Activated T-cell treated with anti-CD3 and anti-CD28 coated beads, Interleukin-2, amount 50 U/mL, for 24 hours (primary cell): ENCODE measurements at regions not wholly inside any gene's neighbourhood (a gene's known extent, or its start where the extent isn't known, plus 50 kb on each side); places are given as distances from the start of the nearest gene placed in this dataset.

Source experiments
- DNase-seq: peaks from one replicate; pipeline ENCODE4 v3.0.0-alpha.2; 2020
- H3K27ac Mint-ChIP-seq: 2 replicates; pipeline ENCODE4 v1.8.0; 2020; ENCODE audit warnings: mild to moderate bottlenecking, mixed read lengths
- H3K27me3 Mint-ChIP-seq: 2 replicates; pipeline ENCODE4 v1.8.0; 2020; ENCODE audit warnings: mixed read lengths
- H3K36me3 Mint-ChIP-seq: 2 replicates; pipeline ENCODE4 v1.8.0; 2020; ENCODE audit warnings: low read depth, mixed read lengths
- H3K4me1 Mint-ChIP-seq: 2 replicates; pipeline ENCODE4 v1.8.0; 2020; ENCODE audit warnings: low read depth, mixed read lengths
- H3K4me3 Mint-ChIP-seq: 2 replicates; pipeline ENCODE4 v1.8.0; 2020; ENCODE audit warnings: mild to moderate bottlenecking, moderate library complexity, mixed read lengths
- H3K9me3 Mint-ChIP-seq: 2 replicates; pipeline ENCODE4 v1.8.0; 2020; ENCODE audit warnings: mixed read lengths

DNA sequence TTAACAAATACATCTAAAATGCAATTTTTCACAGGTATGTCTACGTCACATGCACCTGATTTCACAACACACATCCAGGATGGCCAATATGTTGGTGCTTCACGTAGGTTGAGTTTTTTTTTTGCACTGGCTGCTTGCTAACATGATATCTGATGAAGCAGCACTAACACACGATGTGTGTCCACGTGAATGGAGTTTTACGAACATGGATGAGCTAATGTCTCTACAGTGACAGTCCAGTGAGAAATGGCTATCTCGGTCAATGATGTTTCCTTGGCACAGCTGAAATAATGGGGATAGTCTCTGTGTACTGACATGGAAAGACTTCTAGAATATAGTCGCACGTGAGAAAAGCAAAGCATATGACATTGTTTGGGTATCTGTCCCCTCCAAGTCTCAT lies 563.9 kb upstream of the ADARB2 start:
- Mint-ChIP-seq H3K4me1 (no peaks in the 10 kb centered on the region), H3K4me3 (no peak overlapping the region), H3K9me3 (no peaks in the 10 kb centered on the region), H3K36me3 (no peaks in the 10 kb centered on the region), H3K27ac (no peak overlapping the region), H3K27me3 (no peaks in the 10 kb centered on the region)
- no peak for DNase-seq

GRCh38 chr10:2300231-2300630 lies 562.9 kb upstream of the ADARB2 start:
- H3K27me3 Mint-ChIP-seq, result no peaks in the 10 kb centered on the region
- H3K4me3 Mint-ChIP-seq, result no peak overlapping the region
- H3K4me1 Mint-ChIP-seq, result no peaks in the 10 kb centered on the region
- H3K36me3 Mint-ChIP-seq, result no peaks in the 10 kb centered on the region
- no peaks in the 10 kb centered on the region for H3K9me3 Mint-ChIP-seq
- DNase-seq, result no peak
- H3K27ac Mint-ChIP-seq, result no peak overlapping the region

GRCh38 chr10:2296179-2296891 lies 559.0 kb upstream of the ADARB2 start:
- no peaks in the 10 kb centered on the region for H3K4me1 Mint-ChIP-seq
- H3K27me3 Mint-ChIP-seq, result no peaks in the 10 kb centered on the region
- no peak overlapping the region for H3K27ac Mint-ChIP-seq
- H3K36me3 Mint-ChIP-seq, result no peaks in the 10 kb centered on the region
- DNase-seq, result no peak
- no peaks in the 10 kb centered on the region for H3K9me3 Mint-ChIP-seq
- H3K4me3 Mint-ChIP-seq, result no peak overlapping the region

DNA sequence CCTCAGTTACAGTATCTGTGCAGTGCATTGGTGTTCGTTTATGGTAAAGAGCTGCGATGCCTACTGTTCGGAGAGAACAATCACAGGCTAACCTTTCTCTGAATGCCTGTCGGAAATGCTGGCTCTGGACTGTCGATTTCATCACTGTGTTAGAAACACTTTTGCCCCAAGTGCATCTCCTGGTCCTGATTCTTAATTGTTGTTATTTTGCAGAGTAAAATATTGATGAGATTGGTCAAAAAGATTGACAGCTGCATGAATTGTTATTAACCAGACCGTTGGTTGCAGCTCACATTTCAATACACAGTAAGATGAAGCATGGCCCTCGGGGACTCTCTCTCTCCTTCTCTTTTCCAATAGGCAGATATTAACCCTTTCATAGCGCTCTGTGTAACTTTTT lies 557.4 kb upstream of the ADARB2 start:
- H3K9me3 Mint-ChIP-seq, result no peaks in the 10 kb centered on the region
- no peaks in the 10 kb centered on the region for H3K36me3 Mint-ChIP-seq
- H3K4me3 Mint-ChIP-seq, result no peak overlapping the region
- no peaks in the 10 kb centered on the region for H3K27me3 Mint-ChIP-seq
- no peak for DNase-seq
- no peaks in the 10 kb centered on the region for H3K4me1 Mint-ChIP-seq
- no peak overlapping the region for H3K27ac Mint-ChIP-seq

GRCh38 chr10:2284071-2284470 lies 546.7 kb upstream of the ADARB2 start:
- H3K9me3 Mint-ChIP-seq, result no peaks in the 10 kb centered on the region
- no peak overlapping the region for H3K27ac Mint-ChIP-seq
- H3K27me3 Mint-ChIP-seq, result no peaks in the 10 kb centered on the region
- no peaks in the 10 kb centered on the region for H3K36me3 Mint-ChIP-seq
- no peaks in the 10 kb centered on the region for H3K4me1 Mint-ChIP-seq
- DNase-seq, result no peak
- H3K4me3 Mint-ChIP-seq, result no peak overlapping the region

GRCh38 chr10:2282202-2282601 lies 544.9 kb upstream of the ADARB2 start:
- DNase-seq, result no peak
- Mint-ChIP-seq H3K9me3 (no peaks in the 10 kb centered on the region), H3K27me3 (no peaks in the 10 kb centered on the region), H3K27ac (no peak overlapping the region), H3K4me3 (no peak overlapping the region), H3K4me1 (no peaks in the 10 kb centered on the region), H3K36me3 (no peaks in the 10 kb centered on the region)

- no peak overlapping the region for H3K4me3 Mint-ChIP-seq
- no peaks in the 10 kb centered on the region for H3K4me1 Mint-ChIP-seq
- no peaks in the 10 kb centered on the region for H3K9me3 Mint-ChIP-seq
- H3K27me3 Mint-ChIP-seq, result no peaks in the 10 kb centered on the region
- no peaks in the 10 kb centered on the region for H3K36me3 Mint-ChIP-seq
- no peak for DNase-seq
- no peak overlapping the region for H3K27ac Mint-ChIP-seq
These were observed 543.5 kb upstream of the ADARB2 start for GRCh38 chr10:2280713-2281300.

GRCh38 chr10:2279711-2280110 lies 542.4 kb upstream of the ADARB2 start:
- Mint-ChIP-seq H3K36me3 (no peaks in the 10 kb centered on the region), H3K9me3 (no peaks in the 10 kb centered on the region), H3K4me3 (no peak overlapping the region), H3K4me1 (no peaks in the 10 kb centered on the region), H3K27me3 (no peaks in the 10 kb centered on the region), H3K27ac (no peak overlapping the region)
- no peak for DNase-seq

DNA sequence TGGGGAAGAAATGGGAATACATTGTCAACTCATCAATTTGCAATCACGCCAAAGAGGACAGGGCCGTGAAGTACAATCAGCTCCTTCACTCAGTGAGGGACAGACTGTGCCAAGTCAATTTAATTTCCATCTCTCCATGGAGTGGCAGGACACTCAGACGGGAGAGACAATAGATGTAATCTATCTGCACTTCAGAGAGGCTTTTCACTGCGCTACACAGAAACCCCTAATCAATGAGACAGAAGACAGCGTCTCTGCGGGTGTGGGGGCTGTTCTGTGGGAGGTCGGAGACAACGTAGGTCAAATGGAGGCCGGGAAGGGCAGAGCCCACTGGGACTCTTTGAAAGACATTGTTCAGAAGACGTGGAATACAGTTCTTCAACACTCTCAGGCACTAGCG lies 541.0 kb upstream of the ADARB2 start:
- Mint-ChIP-seq H3K36me3 (no peaks in the 10 kb centered on the region), H3K27me3 (no peaks in the 10 kb centered on the region), H3K9me3 (peaks cover 3% of the 10 kb centered on the region), H3K27ac (no peak overlapping the region), H3K4me1 (no peaks in the 10 kb centered on the region), H3K4me3 (no peak overlapping the region)
- no peak for DNase-seq

GRCh38 chr10:2263561-2263960 lies 526.2 kb upstream of the ADARB2 start:
- Mint-ChIP-seq H3K9me3 (peaks cover 8% of the 10 kb centered on the region), H3K27ac (no peak overlapping the region), H3K4me1 (no peaks in the 10 kb centered on the region), H3K27me3 (peaks cover 7% of the 10 kb centered on the region), H3K36me3 (no peaks in the 10 kb centered on the region), H3K4me3 (no peak overlapping the region)
- no peak for DNase-seq

DNA sequence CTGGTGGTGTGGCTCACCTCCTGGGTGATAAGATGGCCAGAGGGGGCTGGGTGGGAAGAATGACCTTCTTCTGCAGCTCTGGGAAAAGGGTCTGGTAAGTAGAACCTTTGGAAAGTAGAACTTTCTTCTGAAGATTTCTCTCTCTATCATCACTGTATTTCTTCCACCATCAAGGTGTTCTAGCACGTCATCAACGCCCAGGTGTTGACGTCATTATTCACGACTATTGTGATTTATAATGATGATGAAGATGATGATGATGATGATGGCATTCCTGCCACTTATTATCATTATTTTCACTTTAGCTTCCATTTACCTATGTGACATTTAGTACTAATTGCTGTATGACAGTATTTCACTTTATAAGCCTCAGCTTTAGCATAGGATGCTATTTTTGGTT lies 525.6 kb upstream of the ADARB2 start:
- no peak for DNase-seq
- H3K9me3 Mint-ChIP-seq, result peaks cover 8% of the 10 kb centered on the region
- H3K4me3 Mint-ChIP-seq, result no peak overlapping the region
- no peaks in the 10 kb centered on the region for H3K36me3 Mint-ChIP-seq
- no peak overlapping the region for H3K27ac Mint-ChIP-seq
- peaks cover 2% of the 10 kb centered on the region for H3K27me3 Mint-ChIP-seq
- no peaks in the 10 kb centered on the region for H3K4me1 Mint-ChIP-seq

- H3K4me1 Mint-ChIP-seq, result no peaks in the 10 kb centered on the region
- peaks cover 2% of the 10 kb centered on the region for H3K27me3 Mint-ChIP-seq
- H3K4me3 Mint-ChIP-seq, result no peak overlapping the region
- H3K36me3 Mint-ChIP-seq, result no peaks in the 10 kb centered on the region
- peaks cover 8% of the 10 kb centered on the region for H3K9me3 Mint-ChIP-seq
- no peak overlapping the region for H3K27ac Mint-ChIP-seq
- DNase-seq, result no peak
These were observed 525.0 kb upstream of the ADARB2 start for GRCh38 chr10:2262333-2262732.

- peaks cover 4% of the 10 kb centered on the region for H3K9me3 Mint-ChIP-seq
- DNase-seq, result no peak
- H3K36me3 Mint-ChIP-seq, result no peaks in the 10 kb centered on the region
- H3K27me3 Mint-ChIP-seq, result peaks cover 2% of the 10 kb centered on the region
- H3K4me3 Mint-ChIP-seq, result no peak overlapping the region
- H3K4me1 Mint-ChIP-seq, result no peaks in the 10 kb centered on the region
- no peak overlapping the region for H3K27ac Mint-ChIP-seq
These were observed 518.9 kb upstream of the ADARB2 start for GRCh38 chr10:2256241-2256640.

DNA sequence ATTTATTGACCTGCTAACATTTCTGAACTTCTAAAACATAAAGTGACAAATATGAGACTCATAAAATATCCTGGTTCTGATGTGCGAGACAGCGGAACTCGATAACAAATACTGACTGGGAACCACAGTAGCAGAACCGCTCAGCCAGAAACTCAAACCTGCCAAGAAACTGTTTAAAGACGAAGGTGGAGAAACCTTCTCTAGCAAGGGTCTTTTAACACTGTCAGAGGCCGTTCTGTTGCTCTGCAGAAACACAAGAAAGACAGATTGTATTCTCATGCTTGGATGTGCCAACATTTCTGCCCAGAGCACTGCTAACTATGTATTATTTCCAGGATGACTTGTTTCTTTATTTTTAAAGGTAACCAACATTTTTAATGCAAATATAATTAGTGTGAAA lies 514.8 kb upstream of the ADARB2 start:
- H3K36me3 Mint-ChIP-seq, result no peaks in the 10 kb centered on the region
- H3K9me3 Mint-ChIP-seq, result no peaks in the 10 kb centered on the region
- no peak for DNase-seq
- H3K27me3 Mint-ChIP-seq, result peaks cover 5% of the 10 kb centered on the region
- no peak overlapping the region for H3K27ac Mint-ChIP-seq
- no peak overlapping the region for H3K4me3 Mint-ChIP-seq
- H3K4me1 Mint-ChIP-seq, result no peaks in the 10 kb centered on the region

DNA sequence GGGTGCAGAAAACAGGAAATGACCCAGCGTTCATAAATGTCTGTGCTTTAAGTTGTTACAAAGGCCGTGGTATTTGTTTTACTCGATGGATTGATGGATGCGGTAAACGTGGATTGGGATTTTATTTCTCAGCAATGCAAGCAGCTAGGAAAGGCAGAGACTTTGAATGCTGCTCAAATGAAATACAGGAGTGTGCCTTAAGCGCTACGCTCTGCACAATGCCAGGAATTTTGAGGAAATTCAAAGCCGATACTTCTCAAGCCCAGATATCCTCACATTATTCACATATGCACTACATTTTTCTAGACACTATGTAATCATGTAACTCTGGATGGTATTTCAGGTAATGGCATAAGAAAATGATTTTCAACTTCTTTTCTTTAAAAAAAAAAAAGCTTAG lies 514.3 kb upstream of the ADARB2 start:
- DNase-seq, result no peak
- Mint-ChIP-seq H3K4me1 (no peaks in the 10 kb centered on the region), H3K36me3 (no peaks in the 10 kb centered on the region), H3K27me3 (peaks cover 5% of the 10 kb centered on the region), H3K27ac (no peak overlapping the region), H3K4me3 (no peak overlapping the region), H3K9me3 (no peaks in the 10 kb centered on the region)

DNA sequence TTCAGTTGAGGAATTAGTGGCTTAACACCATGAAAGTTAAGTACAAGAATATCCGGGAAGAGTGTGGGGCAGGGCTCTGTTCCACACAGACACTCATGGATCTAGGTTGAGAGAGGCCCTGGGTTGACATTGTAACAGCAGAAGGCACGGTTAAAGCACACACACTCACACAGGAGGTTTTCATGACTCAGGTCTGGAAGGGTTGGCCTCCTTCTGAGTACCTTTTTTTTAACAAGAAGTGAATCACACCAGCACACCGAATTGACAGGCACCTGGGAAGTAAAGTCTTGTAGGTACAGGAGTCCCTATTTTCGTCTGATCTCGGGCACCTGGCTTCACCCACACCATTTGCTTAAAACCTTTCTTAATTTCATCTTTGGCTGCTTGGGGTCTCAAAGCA lies 509.4 kb upstream of the ADARB2 start:
- Mint-ChIP-seq H3K4me3 (no peak overlapping the region), H3K4me1 (no peaks in the 10 kb centered on the region)

More for the DNA sequence above, 509.4 kb upstream of the ADARB2 start:
- DNase-seq, result no peak
- Mint-ChIP-seq H3K36me3 (no peaks in the 10 kb centered on the region), H3K27ac (no peak overlapping the region), H3K27me3 (peaks cover 7% of the 10 kb centered on the region), H3K9me3 (no peaks in the 10 kb centered on the region)
